ENCODE measurements at regions not wholly inside any gene's neighbourhood (a gene's known extent, or its start where the extent isn't known, plus 50 kb on each side); places are given as distances from the start of the nearest gene placed in this dataset.

- peaks cover 4% of the 10 kb centered on the region for H3K36me3 Mint-ChIP-seq (ENCODE audit: unreplicated experiment)
- DNase-seq (ENCODE audit: extremely low spot score, unreplicated experiment) = no peak
- H3K27ac Mint-ChIP-seq (ENCODE audit: unreplicated experiment) = no peak overlapping the region
- H3K4me1 Mint-ChIP-seq (ENCODE audit: unreplicated experiment) = peaks cover 5% of the 10 kb centered on the region
- no peak overlapping the region for H3K4me3 Mint-ChIP-seq (ENCODE audit: unreplicated experiment)
- H3K9me3 Mint-ChIP-seq (ENCODE audit: unreplicated experiment) = peaks cover 12% of the 10 kb centered on the region
- TF ChIP-seq, protein P1, sequence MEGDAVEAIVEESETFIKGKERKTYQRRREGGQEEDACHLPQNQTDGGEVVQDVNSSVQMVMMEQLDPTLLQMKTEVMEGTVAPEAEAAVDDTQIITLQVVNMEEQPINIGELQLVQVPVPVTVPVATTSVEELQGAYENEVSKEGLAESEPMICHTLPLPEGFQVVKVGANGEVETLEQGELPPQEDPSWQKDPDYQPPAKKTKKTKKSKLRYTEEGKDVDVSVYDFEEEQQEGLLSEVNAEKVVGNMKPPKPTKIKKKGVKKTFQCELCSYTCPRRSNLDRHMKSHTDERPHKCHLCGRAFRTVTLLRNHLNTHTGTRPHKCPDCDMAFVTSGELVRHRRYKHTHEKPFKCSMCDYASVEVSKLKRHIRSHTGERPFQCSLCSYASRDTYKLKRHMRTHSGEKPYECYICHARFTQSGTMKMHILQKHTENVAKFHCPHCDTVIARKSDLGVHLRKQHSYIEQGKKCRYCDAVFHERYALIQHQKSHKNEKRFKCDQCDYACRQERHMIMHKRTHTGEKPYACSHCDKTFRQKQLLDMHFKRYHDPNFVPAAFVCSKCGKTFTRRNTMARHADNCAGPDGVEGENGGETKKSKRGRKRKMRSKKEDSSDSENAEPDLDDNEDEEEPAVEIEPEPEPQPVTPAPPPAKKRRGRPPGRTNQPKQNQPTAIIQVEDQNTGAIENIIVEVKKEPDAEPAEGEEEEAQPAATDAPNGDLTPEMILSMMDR (IDR thresholded peaks at IDR 0.05) = no peak
- H3K27me3 Mint-ChIP-seq (ENCODE audit: unreplicated experiment) = peaks cover 11% of the 10 kb centered on the region
These were observed 588.0 kb downstream of the SOX6 start for GRCh38 chr11:15768321-15768720.

- Mint-ChIP-seq H3K27me3 (ENCODE audit: unreplicated experiment) (peaks cover 8% of the 10 kb centered on the region), H3K36me3 (ENCODE audit: unreplicated experiment) (peaks cover 4% of the 10 kb centered on the region), H3K9me3 (ENCODE audit: unreplicated experiment) (peaks cover 9% of the 10 kb centered on the region), H3K4me3 (ENCODE audit: unreplicated experiment) (no peak overlapping the region), H3K4me1 (ENCODE audit: unreplicated experiment) (peaks cover 14% of the 10 kb centered on the region), H3K27ac (ENCODE audit: unreplicated experiment) (no peak overlapping the region)
- DNase-seq (ENCODE audit: extremely low spot score, unreplicated experiment) = no peak
- TF ChIP-seq, protein P1 (IDR thresholded peaks at IDR 0.05) = no peak
These were observed 587.1 kb downstream of the SOX6 start for GRCh38 chr11:15769203-15769602.

GRCh38 chr11:15770798-15771414 lies 585.4 kb downstream of the SOX6 start:
- peaks cover 31% of the 10 kb centered on the region for H3K4me1 Mint-ChIP-seq (ENCODE audit: unreplicated experiment)
- H3K27ac Mint-ChIP-seq (ENCODE audit: unreplicated experiment) = no peak overlapping the region
- peaks cover 2% of the 10 kb centered on the region for H3K27me3 Mint-ChIP-seq (ENCODE audit: unreplicated experiment)
- no peak for DNase-seq (ENCODE audit: extremely low spot score, unreplicated experiment)
- TF ChIP-seq, protein P1 (IDR thresholded peaks at IDR 0.05) = peak; percentile 74
- no peak overlapping the region for H3K4me3 Mint-ChIP-seq (ENCODE audit: unreplicated experiment)
- H3K9me3 Mint-ChIP-seq (ENCODE audit: unreplicated experiment) = peaks cover 2% of the 10 kb centered on the region
- H3K36me3 Mint-ChIP-seq (ENCODE audit: unreplicated experiment) = no peaks in the 10 kb centered on the region

DNA sequence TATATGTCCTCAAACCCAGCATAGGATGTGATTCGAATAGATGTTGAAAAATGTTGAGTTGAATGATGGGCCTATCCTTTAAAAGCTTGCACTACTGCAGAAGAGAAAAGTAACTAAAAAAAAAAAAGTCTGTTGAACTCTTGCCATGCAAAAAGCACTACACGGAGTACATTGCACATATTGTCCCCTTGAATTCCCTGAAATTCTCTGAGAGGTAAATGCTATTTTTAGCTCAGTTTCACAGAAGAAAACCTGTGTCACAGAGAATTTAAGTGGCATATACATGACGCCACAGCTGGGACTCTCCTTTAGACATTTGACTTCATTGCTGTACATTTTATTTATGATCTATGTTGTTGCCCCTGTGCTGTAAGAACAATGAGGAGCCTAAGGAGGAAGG lies 583.8 kb downstream of the SOX6 start:
- TF ChIP-seq, protein P1 (IDR thresholded peaks at IDR 0.05) = no peak
- H3K27ac Mint-ChIP-seq (ENCODE audit: unreplicated experiment) = no peak overlapping the region
- peaks cover 44% of the 10 kb centered on the region for H3K4me1 Mint-ChIP-seq (ENCODE audit: unreplicated experiment)
- H3K36me3 Mint-ChIP-seq (ENCODE audit: unreplicated experiment) = no peaks in the 10 kb centered on the region
- no peak overlapping the region for H3K4me3 Mint-ChIP-seq (ENCODE audit: unreplicated experiment)
- DNase-seq (ENCODE audit: extremely low spot score, unreplicated experiment) = no peak
- H3K27me3 Mint-ChIP-seq (ENCODE audit: unreplicated experiment) = peaks cover 2% of the 10 kb centered on the region
- no peaks in the 10 kb centered on the region for H3K9me3 Mint-ChIP-seq (ENCODE audit: unreplicated experiment)

GRCh38 chr11:15772981-15773380 lies 583.4 kb downstream of the SOX6 start:
- DNase-seq (ENCODE audit: extremely low spot score, unreplicated experiment) = no peak
- no peak overlapping the region for H3K4me3 Mint-ChIP-seq (ENCODE audit: unreplicated experiment)
- H3K4me1 Mint-ChIP-seq (ENCODE audit: unreplicated experiment) = peaks cover 44% of the 10 kb centered on the region
- no peak overlapping the region for H3K27ac Mint-ChIP-seq (ENCODE audit: unreplicated experiment)
- TF ChIP-seq, protein P1 (IDR thresholded peaks at IDR 0.05) = no peak
- H3K27me3 Mint-ChIP-seq (ENCODE audit: unreplicated experiment) = peaks cover 2% of the 10 kb centered on the region
- H3K9me3 Mint-ChIP-seq (ENCODE audit: unreplicated experiment) = no peaks in the 10 kb centered on the region
- no peaks in the 10 kb centered on the region for H3K36me3 Mint-ChIP-seq (ENCODE audit: unreplicated experiment)

Data from osteocyte (in vitro differentiated cells).